Spleen (tissue), 7 donors: ENCODE measurements at regions not wholly inside any gene's neighbourhood (a gene's known extent, or its start where the extent isn't known, plus 50 kb on each side); places are given as distances from the start of the nearest gene placed in this dataset.

Source experiments
- POLR2AphosphoS5 ChIP-seq, 3 donors: sonication (generic); formaldehyde crosslinking; IDR thresholded peaks; one replicate each; pipeline ENCODE4 v1.5.1; 2017; ENCODE audit warnings: antibody characterized with exemption in 3 of 3
- TF ChIP-seq, protein P1 (sequence below), 11 experiments: fragments of 200-600 bp in 7 of 11; fragments of 450-650 bp in 4 of 11; sonication (generic) in 4 of 11; IDR thresholded peaks in 8 of 11; conservative IDR thresholded peaks in 3 of 11; 1 replicate in 7 of 11; 2 replicates in 4 of 11; pipeline versions ENCODE4 v1.4.0 to v1.8.0; 2016 to 2021; ENCODE audit warnings: antibody characterized with exemption in 11 of 11, inconsistent platforms in 4 of 11, mild to moderate bottlenecking in 1 of 11
- donor health status: DM: no; HTN: no; CAD: no; lungs with moderate emphysema.
- donor health status: DM: no; HTN: no; CAD: no.
- donor health status: DM: no; HTN: no; CAD: no.

- TF ChIP-seq, protein P1, sequence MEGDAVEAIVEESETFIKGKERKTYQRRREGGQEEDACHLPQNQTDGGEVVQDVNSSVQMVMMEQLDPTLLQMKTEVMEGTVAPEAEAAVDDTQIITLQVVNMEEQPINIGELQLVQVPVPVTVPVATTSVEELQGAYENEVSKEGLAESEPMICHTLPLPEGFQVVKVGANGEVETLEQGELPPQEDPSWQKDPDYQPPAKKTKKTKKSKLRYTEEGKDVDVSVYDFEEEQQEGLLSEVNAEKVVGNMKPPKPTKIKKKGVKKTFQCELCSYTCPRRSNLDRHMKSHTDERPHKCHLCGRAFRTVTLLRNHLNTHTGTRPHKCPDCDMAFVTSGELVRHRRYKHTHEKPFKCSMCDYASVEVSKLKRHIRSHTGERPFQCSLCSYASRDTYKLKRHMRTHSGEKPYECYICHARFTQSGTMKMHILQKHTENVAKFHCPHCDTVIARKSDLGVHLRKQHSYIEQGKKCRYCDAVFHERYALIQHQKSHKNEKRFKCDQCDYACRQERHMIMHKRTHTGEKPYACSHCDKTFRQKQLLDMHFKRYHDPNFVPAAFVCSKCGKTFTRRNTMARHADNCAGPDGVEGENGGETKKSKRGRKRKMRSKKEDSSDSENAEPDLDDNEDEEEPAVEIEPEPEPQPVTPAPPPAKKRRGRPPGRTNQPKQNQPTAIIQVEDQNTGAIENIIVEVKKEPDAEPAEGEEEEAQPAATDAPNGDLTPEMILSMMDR (IDR thresholded peaks at IDR 0.05 in 8 of 11, conservative IDR thresholded peaks at IDR 0.05 in 3 of 11): no peak
- no peak for TF ChIP-seq POLR2AphosphoS5 (IDR thresholded peaks at IDR 0.05)
These were observed 322.2 kb upstream of the DIO3 start for GRCh38 chr14:101239065-101239464.
